Stimulated activated naive CD8-positive, alpha-beta T cell treated with anti-CD3 and anti-CD28 coated beads, Interleukin-15, amount 100 ng/mL, for 72 hours (primary cell): ENCODE measurements at regions not wholly inside any gene's neighbourhood (a gene's known extent, or its start where the extent isn't known, plus 50 kb on each side); places are given as distances from the start of the nearest gene placed in this dataset.

ENCODE experiments used
- ATAC-seq: fragments of 150-1000 bp; cut with Tn5 transposase; 2 replicates; pipeline ENCODE4 v1.10.0; 2021; ENCODE audit warnings: mild to moderate bottlenecking, moderate library complexity
- DNase-seq, 2 donors: peaks; one replicate each; pipeline ENCODE4 v3.0.0; 2021 to 2022
- H3K27ac Mint-ChIP-seq, 2 donors: one replicate each; pipeline ENCODE4 v1.8.0; 2022; ENCODE audit warnings: mild to moderate bottlenecking in 2 of 2, mixed read lengths in 2 of 2, moderate library complexity in 2 of 2
- H3K27me3 Mint-ChIP-seq: one replicate; pipeline ENCODE4 v1.8.0; 2022; ENCODE audit warnings: mixed read lengths
- H3K4me1 Mint-ChIP-seq: one replicate; pipeline ENCODE4 v1.8.0; 2022; ENCODE audit warnings: mild to moderate bottlenecking, mixed read lengths
- H3K4me3 Mint-ChIP-seq, 2 donors: one replicate each; pipeline ENCODE4 v1.8.0; 2022; ENCODE audit warnings: mild to moderate bottlenecking in 2 of 2, mixed read lengths in 2 of 2, moderate library complexity in 1 of 2
- H3K9me3 Mint-ChIP-seq, 2 donors: one replicate each; pipeline ENCODE4 v1.8.0; 2022; ENCODE audit warnings: mixed read lengths in 2 of 2

DNA sequence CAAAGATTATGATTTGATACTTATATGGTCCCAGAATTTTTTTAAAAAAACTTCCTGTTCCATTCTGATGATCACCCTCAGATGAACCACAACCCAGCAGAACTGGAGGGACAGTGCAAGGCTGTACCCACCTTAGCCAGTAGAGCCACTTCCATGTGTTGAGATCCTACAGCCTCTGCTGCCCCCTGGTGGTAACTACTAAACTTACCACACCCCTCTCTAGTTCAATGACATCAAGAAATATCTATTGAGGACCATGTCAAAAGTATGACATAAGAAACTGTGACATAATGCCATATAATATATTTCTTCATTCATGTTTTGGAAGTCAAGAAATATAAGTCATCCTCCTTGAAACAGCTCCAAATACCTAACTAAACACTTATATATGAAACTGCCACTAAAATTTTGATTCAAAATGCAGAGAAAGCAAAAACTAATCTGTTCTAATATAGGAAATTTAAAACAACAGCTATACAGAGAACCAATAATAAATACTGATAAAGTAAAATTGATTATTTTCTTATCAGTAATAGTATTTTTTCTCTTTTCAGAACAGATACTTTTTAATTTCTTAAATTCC lies 412.6 kb downstream of the KCTD12 start:
- no peak overlapping the region for H3K27ac Mint-ChIP-seq

GRCh38 chr13:76472916-76473315 lies 413.3 kb downstream of the KCTD12 start:
- no peaks in the 10 kb centered on the region for H3K9me3 Mint-ChIP-seq
- no peak overlapping the region for H3K27ac Mint-ChIP-seq
- H3K27me3 Mint-ChIP-seq, result peaks cover 11% of the 10 kb centered on the region
- H3K4me1 Mint-ChIP-seq, result no peaks in the 10 kb centered on the region
- ATAC-seq (no peak), DNase-seq (no peak)
- no peak overlapping the region for H3K4me3 Mint-ChIP-seq

More for the DNA sequence above, 412.6 kb downstream of the KCTD12 start:
- Mint-ChIP-seq H3K9me3 (no peaks in the 10 kb centered on the region), H3K27me3 (peaks cover 11% of the 10 kb centered on the region), H3K4me3 (no peak overlapping the region), H3K4me1 (no peaks in the 10 kb centered on the region)
- DNase-seq, result peak; percentile 70 to 71
- ATAC-seq, result peak; percentile 99

DNA sequence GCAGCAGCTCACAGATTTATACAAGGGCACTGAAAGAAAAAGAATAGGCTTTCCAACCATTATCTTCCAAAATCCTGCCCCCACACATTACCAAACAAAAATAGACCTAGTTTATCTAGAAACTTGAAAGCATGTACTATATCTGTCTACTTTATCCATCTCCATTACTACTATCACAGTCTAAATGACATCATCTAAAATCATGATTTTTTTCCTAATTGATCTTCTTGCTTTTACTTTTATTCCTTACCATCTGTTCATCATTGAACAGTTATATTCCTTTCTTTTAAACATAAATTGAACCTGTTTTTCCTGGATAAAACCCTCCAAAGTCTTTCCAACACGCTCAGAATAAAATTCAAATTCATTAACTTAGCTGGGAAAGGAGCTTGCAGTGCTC lies 414.7 kb downstream of the KCTD12 start:
- H3K9me3 Mint-ChIP-seq, result no peaks in the 10 kb centered on the region

GRCh38 chr13:76470991-76471390 lies 415.2 kb downstream of the KCTD12 start:
- H3K9me3 Mint-ChIP-seq, result no peaks in the 10 kb centered on the region
- DNase-seq (no peak), ATAC-seq (no peak)
- H3K4me1 Mint-ChIP-seq, result no peaks in the 10 kb centered on the region
- H3K27me3 Mint-ChIP-seq, result peaks cover 11% of the 10 kb centered on the region
- no peak overlapping the region for H3K4me3 Mint-ChIP-seq
- H3K27ac Mint-ChIP-seq, result no peak overlapping the region

More for the DNA sequence above, 414.7 kb downstream of the KCTD12 start:
- H3K27ac Mint-ChIP-seq, result no peak overlapping the region
- no peak overlapping the region for H3K4me3 Mint-ChIP-seq
- no peaks in the 10 kb centered on the region for H3K4me1 Mint-ChIP-seq
- H3K27me3 Mint-ChIP-seq, result peaks cover 11% of the 10 kb centered on the region
- DNase-seq (no peak), ATAC-seq (no peak)

DNA sequence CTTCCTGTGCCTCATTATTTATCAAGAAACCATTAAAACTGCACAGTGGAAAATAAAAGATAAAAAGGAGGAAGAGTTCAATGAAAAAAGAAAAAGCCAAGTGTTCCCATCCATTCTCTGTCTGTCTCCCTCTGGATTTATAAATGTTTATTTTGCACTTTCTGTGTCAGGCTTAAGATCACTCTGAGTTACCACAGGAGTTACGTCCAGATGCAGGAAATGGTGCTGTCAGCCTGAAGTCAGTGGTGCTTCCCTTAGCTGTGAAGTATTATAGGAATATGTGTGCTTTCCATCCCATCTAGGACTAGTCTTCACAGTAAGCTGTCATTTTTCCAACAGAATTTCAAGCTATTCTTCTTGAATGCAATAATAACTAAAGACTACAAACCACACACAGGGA lies 420.2 kb downstream of the KCTD12 start:
- Mint-ChIP-seq H3K9me3 (no peaks in the 10 kb centered on the region), H3K4me1 (no peaks in the 10 kb centered on the region), H3K27me3 (no peaks in the 10 kb centered on the region), H3K27ac (no peak overlapping the region), H3K4me3 (no peak overlapping the region)
- ATAC-seq (no peak), DNase-seq (no peak)

DNA sequence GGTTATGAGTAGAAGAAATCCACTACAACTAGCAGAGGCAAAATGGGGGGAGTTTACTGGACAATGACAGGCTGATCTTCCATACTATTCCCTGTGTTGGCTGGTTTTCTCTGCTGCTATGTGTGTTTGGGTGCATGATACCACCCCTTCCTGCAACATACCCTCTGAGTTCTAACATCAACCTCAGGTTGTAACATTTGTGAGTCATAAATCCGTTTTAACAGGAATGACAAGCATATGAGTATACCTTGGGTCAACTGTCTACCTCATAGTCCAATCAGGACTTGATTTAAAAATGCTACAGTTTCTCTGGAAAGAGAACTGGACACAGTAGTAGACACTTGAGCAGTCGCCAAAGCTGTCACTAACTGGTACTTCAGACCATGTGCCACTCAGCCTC lies 422.9 kb downstream of the KCTD12 start:
- DNase-seq (no peak), ATAC-seq (no peak)
- Mint-ChIP-seq H3K27ac (no peak overlapping the region), H3K4me1 (no peaks in the 10 kb centered on the region), H3K27me3 (peaks cover 6% of the 10 kb centered on the region), H3K9me3 (no peaks in the 10 kb centered on the region), H3K4me3 (no peak overlapping the region)

- DNase-seq (no peak), ATAC-seq (no peak)
- Mint-ChIP-seq H3K9me3 (no peaks in the 10 kb centered on the region), H3K27ac (no peak overlapping the region), H3K27me3 (peaks cover 6% of the 10 kb centered on the region), H3K4me3 (no peak overlapping the region), H3K4me1 (no peaks in the 10 kb centered on the region)
Observed at GRCh38 chr13:76461999-76462398, 424.2 kb downstream of the KCTD12 start.

GRCh38 chr13:76461484-76461883 lies 424.7 kb downstream of the KCTD12 start:
- no peak overlapping the region for H3K4me3 Mint-ChIP-seq
- H3K9me3 Mint-ChIP-seq, result no peaks in the 10 kb centered on the region
- no peaks in the 10 kb centered on the region for H3K4me1 Mint-ChIP-seq
- ATAC-seq (no peak), DNase-seq (no peak)
- H3K27me3 Mint-ChIP-seq, result peaks cover 6% of the 10 kb centered on the region
- H3K27ac Mint-ChIP-seq, result no peak overlapping the region

- DNase-seq, result no peak
- Mint-ChIP-seq H3K27me3 (peaks cover 6% of the 10 kb centered on the region), H3K9me3 (no peaks in the 10 kb centered on the region), H3K4me3 (no peak overlapping the region), H3K4me1 (no peaks in the 10 kb centered on the region), H3K27ac (no peak overlapping the region)
- no peak for ATAC-seq
Observed at GRCh38 chr13:76459863-76460262, 426.3 kb downstream of the KCTD12 start.

DNA sequence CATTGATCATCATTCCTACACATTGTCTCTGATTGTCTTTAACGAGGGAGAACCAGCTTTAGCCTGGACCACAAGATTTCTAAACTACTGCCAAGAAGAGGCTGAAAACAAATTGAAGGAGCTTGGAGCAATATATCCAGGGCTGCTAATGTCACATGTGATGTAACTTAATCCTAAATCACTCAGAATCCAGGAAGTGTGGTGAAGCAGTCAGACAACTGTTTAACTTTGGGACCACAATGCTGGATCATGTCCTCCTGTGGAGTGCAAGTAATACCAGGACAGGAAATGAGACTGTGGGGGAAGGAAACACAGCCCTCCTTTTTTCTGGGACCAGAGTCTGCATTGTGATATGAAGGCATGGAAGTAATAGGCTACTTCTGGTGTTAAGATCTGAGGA lies 430.2 kb downstream of the KCTD12 start:
- Mint-ChIP-seq H3K4me3 (no peak overlapping the region), H3K27me3 (peaks cover 6% of the 10 kb centered on the region), H3K9me3 (peaks cover 6 to 22% of the 10 kb centered on the region in 2 donors), H3K27ac (no peak overlapping the region), H3K4me1 (no peaks in the 10 kb centered on the region)
- no peak for DNase-seq
- no peak for ATAC-seq

DNA sequence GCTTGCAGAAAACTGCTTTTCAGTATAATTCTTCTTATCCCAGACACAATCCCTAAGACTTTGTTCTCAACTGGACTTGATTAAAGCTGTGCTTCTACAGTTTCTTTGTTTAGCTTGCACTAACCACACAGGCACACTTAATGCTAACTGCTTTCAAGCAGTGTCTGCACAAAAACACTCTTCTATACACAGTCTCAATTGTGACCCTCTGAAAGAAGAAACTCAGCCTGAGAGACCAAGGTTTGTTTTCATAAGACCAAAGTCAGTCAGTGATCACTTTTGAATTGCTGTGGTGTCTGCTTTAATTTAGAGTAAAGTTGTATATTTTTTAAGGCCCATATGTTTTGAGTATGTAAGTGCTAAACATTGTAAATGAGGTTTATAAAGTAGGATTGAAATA lies 431.2 kb downstream of the KCTD12 start:
- ATAC-seq (no peak), DNase-seq (no peak)
- no peaks in the 10 kb centered on the region for H3K4me1 Mint-ChIP-seq
- no peak overlapping the region for H3K4me3 Mint-ChIP-seq
- peaks cover 2% of the 10 kb centered on the region for H3K27me3 Mint-ChIP-seq
- peaks cover 9 to 25% of the 10 kb centered on the region in 2 donors for H3K9me3 Mint-ChIP-seq
- H3K27ac Mint-ChIP-seq, result no peak overlapping the region

GRCh38 chr13:76449716-76450115 lies 436.5 kb downstream of the KCTD12 start:
- Mint-ChIP-seq H3K4me3 (no peak overlapping the region), H3K9me3 (peaks cover 9 to 25% of the 10 kb centered on the region in 2 donors), H3K4me1 (no peaks in the 10 kb centered on the region), H3K27me3 (no peaks in the 10 kb centered on the region), H3K27ac (no peak overlapping the region)
- no peak for ATAC-seq
- DNase-seq, result no peak

GRCh38 chr13:76446191-76446590 lies 440.0 kb downstream of the KCTD12 start:
- no peak overlapping the region for H3K4me3 Mint-ChIP-seq
- H3K4me1 Mint-ChIP-seq, result no peaks in the 10 kb centered on the region
- no peak overlapping the region for H3K27ac Mint-ChIP-seq
- ATAC-seq, result no peak
- no peaks in the 10 kb centered on the region for H3K27me3 Mint-ChIP-seq
- no peak for DNase-seq
- H3K9me3 Mint-ChIP-seq, result peaks cover 5 to 6% of the 10 kb centered on the region in 2 donors

DNA sequence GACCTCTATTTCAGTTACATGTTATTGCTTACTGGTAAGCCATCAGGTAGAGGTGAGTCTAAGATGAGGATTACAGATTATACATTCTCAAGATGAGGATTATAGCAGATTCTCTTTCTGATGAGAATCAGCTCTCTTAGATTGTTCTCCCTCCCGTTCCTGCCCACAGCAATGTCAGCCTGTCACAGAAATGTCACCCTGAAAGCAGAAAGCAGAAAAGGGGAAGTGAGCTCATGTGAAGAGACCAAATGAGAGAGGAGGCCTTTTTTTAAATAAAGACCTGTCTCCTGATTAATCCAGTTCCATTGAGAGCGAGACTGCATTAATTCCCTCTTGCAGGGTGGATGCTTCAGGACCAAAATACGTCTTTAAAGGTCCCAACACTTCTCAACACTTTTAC lies 445.6 kb downstream of the KCTD12 start:
- H3K27ac Mint-ChIP-seq, result no peak overlapping the region
- no peak for ATAC-seq
- H3K4me1 Mint-ChIP-seq, result no peaks in the 10 kb centered on the region
- no peak for DNase-seq
- H3K9me3 Mint-ChIP-seq, result no peaks in the 10 kb centered on the region
- H3K27me3 Mint-ChIP-seq, result no peaks in the 10 kb centered on the region
- H3K4me3 Mint-ChIP-seq, result no peak overlapping the region

- H3K4me3 Mint-ChIP-seq, result no peak overlapping the region
- H3K27me3 Mint-ChIP-seq, result no peaks in the 10 kb centered on the region
- no peak overlapping the region for H3K27ac Mint-ChIP-seq
- H3K9me3 Mint-ChIP-seq, result no peaks in the 10 kb centered on the region
- DNase-seq (no peak), ATAC-seq (no peak)
- H3K4me1 Mint-ChIP-seq, result no peaks in the 10 kb centered on the region
Observed at GRCh38 chr13:76439546-76439945, 446.7 kb downstream of the KCTD12 start.

DNA sequence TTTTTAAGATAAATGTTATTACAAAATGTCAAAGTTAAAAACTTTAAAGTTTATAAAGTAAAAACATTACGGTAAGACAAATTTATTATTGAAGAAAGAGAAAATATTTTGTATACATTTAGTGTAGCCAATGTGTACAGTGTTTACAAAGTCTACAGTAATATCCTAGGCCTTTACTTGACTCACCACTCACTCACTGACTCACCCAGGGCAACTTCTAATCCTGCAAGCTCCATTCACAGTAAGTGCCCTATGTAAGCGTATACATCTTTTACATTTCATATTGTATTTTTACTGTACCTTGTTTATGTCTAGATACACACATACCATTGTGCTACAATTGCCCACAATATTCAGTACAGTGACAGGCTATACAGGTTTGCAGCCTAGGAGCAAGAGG lies 448.2 kb downstream of the KCTD12 start:
- DNase-seq, result no peak
- H3K9me3 Mint-ChIP-seq, result no peaks in the 10 kb centered on the region

GRCh38 chr13:76425935-76426334 lies 460.3 kb downstream of the KCTD12 start:
- Mint-ChIP-seq H3K4me1 (no peaks in the 10 kb centered on the region), H3K9me3 (no peaks in the 10 kb centered on the region), H3K27ac (no peak overlapping the region), H3K4me3 (no peak overlapping the region), H3K27me3 (peaks cover 9% of the 10 kb centered on the region)
- DNase-seq (no peak), ATAC-seq (no peak)

More for the DNA sequence above, 448.2 kb downstream of the KCTD12 start:
- no peak overlapping the region for H3K27ac Mint-ChIP-seq
- no peak for ATAC-seq
- H3K4me3 Mint-ChIP-seq, result no peak overlapping the region
- H3K4me1 Mint-ChIP-seq, result no peaks in the 10 kb centered on the region
- H3K27me3 Mint-ChIP-seq, result no peaks in the 10 kb centered on the region
